Neuronal stem cell (in vitro differentiated cells): ENCODE measurements at regions not wholly inside any gene's neighbourhood (a gene's known extent, or its start where the extent isn't known, plus 50 kb on each side); places are given as distances from the start of the nearest gene placed in this dataset.

Experiments used
- DNase-seq: peaks from one replicate; pipeline ENCODE4 v3.0.0-alpha.2; 2013; ENCODE audit warnings: low spot score
- H2AFZ ChIP-seq: one replicate; pipeline ENCODE4 v1.6.1; 2013; ENCODE audit warnings: mild to moderate bottlenecking, low read length, inconsistent platforms
- H2AK5ac ChIP-seq: 2 replicates; pipeline ENCODE4 v1.6.1; 2013; ENCODE audit warnings: low read depth, mild to moderate bottlenecking, inconsistent platforms, low read length, moderate library complexity, mixed read lengths
- H2BK120ac ChIP-seq: 2 replicates; pipeline ENCODE4 v1.6.1; 2013; ENCODE audit warnings: low read depth, mild to moderate bottlenecking, inconsistent platforms, low read length, moderate library complexity, mixed read lengths
- H2BK12ac ChIP-seq: one replicate; pipeline ENCODE4 v1.6.1; 2013; ENCODE audit warnings: low read length, inconsistent platforms
- H2BK15ac ChIP-seq: 2 replicates; pipeline ENCODE4 v1.6.1; 2013; ENCODE audit warnings: mild to moderate bottlenecking, low read length, inconsistent platforms, mixed read lengths
- H2BK5ac ChIP-seq: one replicate; pipeline ENCODE4 v1.6.1; 2013; ENCODE audit warnings: inconsistent platforms, mild to moderate bottlenecking, low read length, moderate library complexity
- H3K14ac ChIP-seq: one replicate; pipeline ENCODE4 v1.6.1; 2013; ENCODE audit warnings: low read length, inconsistent platforms
- H3K18ac ChIP-seq: 2 replicates; pipeline ENCODE4 v1.6.1; 2013; ENCODE audit warnings: low read length, inconsistent platforms
- H3K23ac ChIP-seq: 2 replicates; pipeline ENCODE4 v1.6.1; 2013; ENCODE audit warnings: low read depth, mild to moderate bottlenecking, mixed read lengths, low read length, inconsistent platforms; ENCODE audit not compliant: poor library complexity
- H3K27ac ChIP-seq: replicated peaks from 3 replicates; pipeline ENCODE4 v1.5.1; 2013; ENCODE audit warnings: low read length, inconsistent platforms
- H3K27me3 ChIP-seq, 3 experiments: 2 replicates each; pipeline ENCODE4 v1.6.1; 2013; ENCODE audit warnings: low read length in 3 of 3, mild to moderate bottlenecking in 2 of 3, inconsistent platforms in 1 of 3, low read depth in 1 of 3, mixed read lengths in 1 of 3, moderate library complexity in 1 of 3; ENCODE audit not compliant: control insufficient read depth in 3 of 3, insufficient read depth in 3 of 3
- H3K36me3 ChIP-seq, 2 donors: replicated peaks in 1 of 2; 2 replicates each; pipeline ENCODE4 v1.6.1; 2013; ENCODE audit warnings: low read length in 2 of 2; ENCODE audit not compliant: control insufficient read depth in 2 of 2, insufficient read depth in 2 of 2
- H3K4ac ChIP-seq: 2 replicates; pipeline ENCODE4 v1.6.1; 2013; ENCODE audit warnings: inconsistent platforms, mild to moderate bottlenecking, low read length, moderate library complexity
- H3K4me1 ChIP-seq, 2 donors: 1 replicate in 1 of 2; 2 replicates in 1 of 2; pipeline ENCODE4 v1.6.1; 2013; ENCODE audit warnings: low read length in 2 of 2, low read depth in 1 of 2; ENCODE audit not compliant: control insufficient read depth in 2 of 2, insufficient read depth in 1 of 2
- H3K4me2 ChIP-seq: one replicate; pipeline ENCODE4 v1.6.1; 2013; ENCODE audit warnings: mild to moderate bottlenecking, low read length, inconsistent platforms; ENCODE audit not compliant: insufficient read depth, poor library complexity, severe bottlenecking
- H3K4me3 ChIP-seq, 2 donors: 2 replicates each; pipeline ENCODE4 v1.5.1; 2013; ENCODE audit warnings: low read length in 2 of 2, mild to moderate bottlenecking in 2 of 2, inconsistent platforms in 1 of 2, moderate library complexity in 1 of 2
- H3K79me1 ChIP-seq: one replicate; pipeline ENCODE4 v1.6.1; 2013; ENCODE audit warnings: low read depth, mild to moderate bottlenecking, inconsistent platforms, low read length, moderate library complexity
- H3K9ac ChIP-seq: one replicate; pipeline ENCODE4 v1.6.1; 2013; ENCODE audit warnings: mild to moderate bottlenecking, low read depth, low read length, inconsistent platforms; ENCODE audit not compliant: poor library complexity
- H3K9me3 ChIP-seq, 2 donors: replicated peaks in 1 of 2; 2 replicates each; pipeline versions ENCODE3 to v1.6.1; 2013; ENCODE audit warnings: low read length in 2 of 2, mild to moderate bottlenecking in 2 of 2, inconsistent platforms in 1 of 2, low read depth in 1 of 2, mixed read lengths in 1 of 2, moderate library complexity in 1 of 2; ENCODE audit not compliant: control insufficient read depth in 2 of 2, insufficient read depth in 1 of 2
- H4K8ac ChIP-seq: one replicate; pipeline ENCODE4 v1.6.1; 2013; ENCODE audit warnings: low read depth, mild to moderate bottlenecking, inconsistent platforms, low read length, moderate library complexity
- H4K91ac ChIP-seq: one replicate; pipeline ENCODE4 v1.6.1; 2013; ENCODE audit warnings: low read length, low read depth, mild to moderate bottlenecking, inconsistent platforms; ENCODE audit not compliant: poor library complexity
- WGBS, 2 donors: extraction: QIAGEN DNeasy Blood & Tissue Kit; methylation state at CpG; one replicate each; pipeline ENCODE4 v1.1.7; 2013; ENCODE audit warnings: missing lambda C conversion rate in 2 of 2, mixed read lengths in 1 of 2; ENCODE audit not compliant: insufficient read length in 2 of 2, insufficient replicate concordance in 1 of 2; ENCODE audit errors: extremely low coverage in 2 of 2; 5-methylcytosine and 5-hydroxymethylcytosine counted together

DNA sequence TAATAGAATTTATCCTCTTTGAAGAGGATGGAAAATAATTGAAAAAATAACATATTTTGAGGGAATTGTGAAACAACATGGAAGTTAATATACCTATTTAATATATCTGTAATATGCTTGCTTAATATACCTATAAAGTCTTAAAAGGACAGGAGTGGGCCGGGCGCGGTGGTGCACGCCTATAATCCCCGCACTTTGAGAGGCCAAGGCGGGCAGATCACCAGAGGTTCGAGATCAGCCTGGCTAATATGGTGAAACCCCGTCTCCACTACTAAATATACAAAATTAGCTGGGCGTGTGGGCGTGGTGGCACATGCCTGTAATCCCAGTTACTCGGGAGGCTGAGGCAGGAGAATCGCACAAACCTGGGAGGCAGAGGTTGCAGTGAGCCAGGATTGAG, 254.9 kb downstream of the TMX3 start:
- Histone ChIP-seq H3K79me1 (no peaks in the 10 kb centered on the region), H3K9me3 (peaks cover 0 to 2% of the 10 kb centered on the region in 2 donors), H2AK5ac (no peak overlapping the region), H2AFZ (no peak overlapping the region), H3K14ac (no peak overlapping the region), H3K36me3 (no peaks in the 10 kb centered on the region), H3K9ac (no peak overlapping the region), H3K18ac (no peak overlapping the region), H4K8ac (no peak overlapping the region), H3K4me2 (no peak overlapping the region), H2BK15ac (no peak overlapping the region), H3K23ac (no peak overlapping the region), H4K91ac (no peak overlapping the region), H3K27me3 (no peaks in the 10 kb centered on the region), H2BK120ac (no peak overlapping the region), H3K4me1 (no peaks in the 10 kb centered on the region), H2BK5ac (no peak overlapping the region), H3K4ac (no peak overlapping the region), H3K4me3 (no peak overlapping the region), H3K27ac (no peak overlapping the region), H2BK12ac (no peak overlapping the region)
- no CpG with 5 or more reads among the region's 12 CpGs for WGBS, 2 donors
- no peak for DNase-seq

- no peaks in the 10 kb centered on the region for H3K27me3 ChIP-seq
- H3K14ac ChIP-seq, result no peak overlapping the region
- H3K23ac ChIP-seq, result no peak overlapping the region
- no peak overlapping the region for H2BK5ac ChIP-seq
- H3K18ac ChIP-seq, result no peak overlapping the region
- no peak overlapping the region for H2BK120ac ChIP-seq
- no peak overlapping the region for H3K9ac ChIP-seq
- H3K9me3 ChIP-seq, result no peaks in the 10 kb centered on the region
- H3K4me2 ChIP-seq, result no peak overlapping the region
- DNase-seq, result no peak
- no peak overlapping the region for H4K91ac ChIP-seq
- H2AK5ac ChIP-seq, result no peak overlapping the region
- H4K8ac ChIP-seq, result no peak overlapping the region
- no peak overlapping the region for H2BK15ac ChIP-seq
- H3K27ac ChIP-seq, result no peak overlapping the region
- no peaks in the 10 kb centered on the region for H3K4me1 ChIP-seq
- WGBS, 2 donors, result no CpG with 5 or more reads among the region's 4 CpGs
- no peak overlapping the region for H2AFZ ChIP-seq
- H3K4ac ChIP-seq, result no peak overlapping the region
- no peaks in the 10 kb centered on the region for H3K36me3 ChIP-seq
- no peaks in the 10 kb centered on the region for H3K79me1 ChIP-seq
- H3K4me3 ChIP-seq, result no peak overlapping the region
- H2BK12ac ChIP-seq, result no peak overlapping the region
Observed at GRCh38 chr18:68456985-68457384, 257.9 kb downstream of the TMX3 start.

GRCh38 chr18:68455229-68455603, 259.7 kb downstream of the TMX3 start:
- H4K91ac ChIP-seq, result no peak overlapping the region
- no peak overlapping the region for H3K27ac ChIP-seq
- no peak overlapping the region for H3K9ac ChIP-seq

GRCh38 chr18:68454511-68455228, 260.2 kb downstream of the TMX3 start:
- WGBS, 2 donors, result no CpG with 5 or more reads among the region's 3 CpGs
- no peaks in the 10 kb centered on the region for H3K36me3 ChIP-seq
- H3K27me3 ChIP-seq, result no peaks in the 10 kb centered on the region
- no peak overlapping the region for H2BK120ac ChIP-seq
- no peak overlapping the region for H3K23ac ChIP-seq
- no peak for DNase-seq
- no peak overlapping the region for H2AFZ ChIP-seq
- H3K14ac ChIP-seq, result no peak overlapping the region
- no peak overlapping the region for H3K4ac ChIP-seq
- H3K9me3 ChIP-seq, result no peaks in the 10 kb centered on the region
- no peak overlapping the region for H2BK12ac ChIP-seq
- H3K79me1 ChIP-seq, result no peaks in the 10 kb centered on the region
- no peak overlapping the region for H3K4me3 ChIP-seq
- no peak overlapping the region for H3K27ac ChIP-seq
- no peak overlapping the region for H3K18ac ChIP-seq
- no peak overlapping the region for H2BK15ac ChIP-seq
- H4K91ac ChIP-seq, result no peak overlapping the region
- no peak overlapping the region for H2AK5ac ChIP-seq
- no peak overlapping the region for H4K8ac ChIP-seq
- H3K4me1 ChIP-seq, result no peaks in the 10 kb centered on the region
- no peak overlapping the region for H3K4me2 ChIP-seq
- no peak overlapping the region for H3K9ac ChIP-seq
- H2BK5ac ChIP-seq, result no peak overlapping the region

More at GRCh38 chr18:68455229-68455603, 259.7 kb downstream of the TMX3 start:
- H2BK5ac ChIP-seq, result no peak overlapping the region
- H3K4me2 ChIP-seq, result no peak overlapping the region
- no peak for DNase-seq
- no peak overlapping the region for H4K8ac ChIP-seq
- no peak overlapping the region for H3K14ac ChIP-seq
- H3K4me1 ChIP-seq, result no peaks in the 10 kb centered on the region
- H3K4me3 ChIP-seq, result no peak overlapping the region
- H2BK12ac ChIP-seq, result no peak overlapping the region
- H2AFZ ChIP-seq, result no peak overlapping the region
- H2AK5ac ChIP-seq, result no peak overlapping the region
- no peaks in the 10 kb centered on the region for H3K27me3 ChIP-seq
- H3K23ac ChIP-seq, result no peak overlapping the region
- H3K36me3 ChIP-seq, result no peaks in the 10 kb centered on the region
- H2BK15ac ChIP-seq, result no peak overlapping the region
- no peak overlapping the region for H3K4ac ChIP-seq
- H3K18ac ChIP-seq, result no peak overlapping the region
- no peak overlapping the region for H2BK120ac ChIP-seq
- H3K9me3 ChIP-seq, result no peaks in the 10 kb centered on the region
- no peaks in the 10 kb centered on the region for H3K79me1 ChIP-seq
